Hematopoietic multipotent progenitor cell (in vitro differentiated cells): ENCODE measurements at regions not wholly inside any gene's neighbourhood (a gene's known extent, or its start where the extent isn't known, plus 50 kb on each side); places are given as distances from the start of the nearest gene placed in this dataset.

Experiments
- DNase-seq, 3 donors: peaks; one replicate each; pipeline ENCODE4 v3.0.0-alpha.2; 2011 to 2015; ENCODE audit warnings: low read depth in 2 of 3, low spot score in 2 of 3

GRCh38 chrX:22325096-22325495 lies 52.4 kb downstream of the CBLL2 start:
- peak in 1 of 3 donors; percentile 0 for DNase-seq

- DNase-seq: no peak
Observed at GRCh38 chrX:22329783-22330182, 57.1 kb downstream of the CBLL2 start.

DNA sequence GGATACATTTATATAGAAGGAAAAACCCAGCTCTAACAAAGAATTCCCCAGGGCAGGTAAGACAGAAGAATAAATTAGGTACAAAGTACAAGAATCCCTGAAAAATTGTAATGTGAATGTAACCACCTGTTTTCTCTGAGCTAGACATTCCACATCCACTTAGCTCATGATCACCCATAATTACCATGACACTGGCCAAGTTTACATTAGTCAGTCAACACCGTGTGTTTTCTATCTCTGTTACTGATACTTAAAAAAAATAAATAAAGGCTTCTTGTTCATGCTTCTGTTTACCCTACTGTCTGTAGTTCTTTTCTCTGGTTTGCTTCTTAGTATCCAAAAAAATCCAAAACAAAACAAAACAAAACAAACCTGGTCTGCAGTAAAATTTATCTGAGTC lies 66.0 kb downstream of the CBLL2 start:
- DNase-seq: no peak

GRCh38 chrX:22339459-22339858 lies 66.7 kb downstream of the CBLL2 start:
- no peak for DNase-seq

- no peak for DNase-seq
Observed at GRCh38 chrX:22340022-22340616, 67.4 kb downstream of the CBLL2 start.

DNA sequence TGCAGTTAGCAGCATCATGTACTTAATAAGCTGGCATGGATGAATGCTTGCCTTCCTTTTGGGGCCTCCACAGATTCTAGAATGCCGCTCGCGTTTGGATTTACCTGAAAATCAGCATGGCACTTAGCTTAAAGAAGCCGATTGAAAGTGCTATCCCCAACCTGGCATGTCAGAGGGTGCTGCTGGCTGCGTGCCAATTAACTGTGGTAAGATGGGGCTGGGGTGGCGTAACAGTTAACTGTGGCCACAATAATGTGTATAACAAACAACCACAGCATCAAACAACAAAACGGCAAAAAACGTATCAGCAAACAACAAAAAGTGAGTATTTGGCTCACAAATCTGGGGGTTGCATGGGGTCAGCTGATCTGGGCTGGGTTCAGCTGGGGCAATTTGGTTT lies 70.5 kb downstream of the CBLL2 start:
- DNase-seq: no peak

- no peak for DNase-seq
Observed at GRCh38 chrX:22345884-22346283, 73.2 kb downstream of the CBLL2 start.

- DNase-seq: no peak
Observed at GRCh38 chrX:22347491-22347890, 74.8 kb downstream of the CBLL2 start.

DNA sequence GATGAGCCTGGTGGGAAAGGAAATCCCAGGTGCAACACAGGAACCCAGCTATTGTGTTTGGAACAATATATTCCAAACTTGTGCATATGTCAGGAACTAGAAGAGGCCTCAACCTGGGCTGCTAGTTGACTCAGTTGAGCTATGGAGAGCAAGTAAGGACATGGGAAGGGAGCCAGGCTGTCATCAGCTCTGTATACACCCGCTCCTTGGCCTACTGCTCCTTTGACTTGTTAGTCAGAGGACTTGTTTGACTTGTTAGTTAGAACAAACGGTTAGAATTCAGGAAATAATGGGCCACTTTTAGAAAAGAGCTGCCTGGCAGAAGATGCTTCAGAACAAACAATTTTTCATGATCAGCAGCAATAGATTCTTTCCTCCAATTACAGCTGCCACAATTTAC lies 76.4 kb downstream of the CBLL2 start:
- DNase-seq: no peak

DNA sequence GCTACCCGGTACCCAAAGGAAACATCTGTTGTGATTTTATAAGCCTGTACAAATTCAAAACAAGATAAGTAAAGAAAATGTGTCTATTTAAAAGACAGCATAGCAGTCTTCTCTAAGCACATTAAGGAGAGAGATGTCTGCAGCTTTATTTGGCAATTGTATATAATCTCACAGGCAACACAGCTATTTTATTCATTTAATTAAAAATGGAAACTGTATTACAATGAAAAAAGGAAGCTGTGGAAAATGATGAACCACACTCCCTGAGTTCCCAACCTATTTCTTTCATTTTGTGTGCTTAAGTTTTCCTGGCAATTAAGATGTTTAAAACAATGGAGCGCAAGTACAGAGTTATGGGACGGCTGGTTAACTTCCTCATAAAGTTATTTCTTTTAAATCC lies 78.4 kb downstream of the CBLL2 start:
- DNase-seq: no peak

- no peak for DNase-seq
Observed at GRCh38 chrX:22351966-22352365, 79.3 kb downstream of the CBLL2 start.

DNA sequence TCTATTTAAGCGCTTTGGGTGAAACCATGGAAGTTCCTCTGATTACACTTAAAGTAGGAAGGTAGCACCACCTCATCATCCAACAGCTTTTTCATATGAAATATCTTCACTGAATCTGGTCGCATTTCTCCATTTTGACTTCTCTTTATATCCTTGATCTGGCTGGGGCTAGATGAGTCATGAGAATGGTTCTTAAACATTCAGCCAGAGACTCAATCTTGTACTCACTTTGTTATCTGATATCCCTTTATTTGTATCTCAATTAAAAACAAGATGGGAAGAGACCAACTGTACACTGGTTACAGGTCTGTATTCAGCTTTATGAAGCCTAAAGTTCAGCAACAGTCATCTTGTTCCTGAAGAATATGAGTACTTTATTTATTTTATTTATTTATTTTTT lies 84.9 kb downstream of the CBLL2 start:
- DNase-seq: no peak

- no peak for DNase-seq
Observed at GRCh38 chrX:22360129-22360528, 87.4 kb downstream of the CBLL2 start.

- no peak for DNase-seq
Observed at GRCh38 chrX:22365460-22365859, 92.7 kb downstream of the CBLL2 start.

DNA sequence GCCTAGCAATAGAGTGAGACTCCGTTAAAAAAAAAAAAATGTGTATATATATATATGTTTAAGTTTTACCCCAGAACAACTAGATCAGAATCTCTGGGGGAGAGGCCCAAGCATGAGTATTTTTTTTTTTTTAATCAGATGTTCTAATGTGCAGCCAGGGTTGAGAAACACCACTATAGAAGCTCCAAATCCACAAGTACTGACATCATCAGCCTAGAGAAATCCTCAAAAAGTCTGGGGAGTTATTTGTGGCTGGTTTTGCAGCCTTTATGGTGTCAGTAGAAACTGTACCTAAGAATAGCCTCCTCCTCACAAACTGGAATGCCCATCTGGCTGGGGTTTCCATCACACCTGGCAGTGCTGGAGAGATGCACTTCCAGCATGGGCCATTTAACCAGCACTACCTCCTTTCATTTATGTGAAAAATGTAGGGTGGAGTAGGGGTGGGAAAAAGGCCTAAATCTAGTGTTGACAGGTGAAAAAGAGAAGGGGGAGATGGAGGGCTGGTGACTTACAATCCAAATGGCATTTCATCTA lies 93.5 kb downstream of the CBLL2 start:
- no peak for DNase-seq

DNA sequence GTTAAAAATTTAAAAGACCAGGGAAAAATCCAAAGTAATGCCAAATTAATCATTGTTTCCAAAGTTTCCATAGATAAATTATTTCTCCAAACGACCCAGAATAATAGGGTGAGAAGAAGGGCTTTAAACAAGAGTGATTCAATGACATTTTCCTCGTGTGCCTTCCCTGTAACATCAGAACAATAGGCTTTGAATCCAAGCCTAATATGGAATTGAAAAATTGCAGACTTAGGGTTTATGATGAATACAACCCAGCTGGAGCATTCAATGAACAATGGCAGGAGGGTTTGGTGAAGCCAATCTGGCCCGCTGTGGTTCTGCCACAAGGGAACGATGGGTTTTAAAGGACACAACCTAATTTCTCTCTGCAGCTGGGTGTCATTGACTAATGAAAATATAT lies 94.2 kb downstream of the CBLL2 start:
- DNase-seq: no peak

DNA sequence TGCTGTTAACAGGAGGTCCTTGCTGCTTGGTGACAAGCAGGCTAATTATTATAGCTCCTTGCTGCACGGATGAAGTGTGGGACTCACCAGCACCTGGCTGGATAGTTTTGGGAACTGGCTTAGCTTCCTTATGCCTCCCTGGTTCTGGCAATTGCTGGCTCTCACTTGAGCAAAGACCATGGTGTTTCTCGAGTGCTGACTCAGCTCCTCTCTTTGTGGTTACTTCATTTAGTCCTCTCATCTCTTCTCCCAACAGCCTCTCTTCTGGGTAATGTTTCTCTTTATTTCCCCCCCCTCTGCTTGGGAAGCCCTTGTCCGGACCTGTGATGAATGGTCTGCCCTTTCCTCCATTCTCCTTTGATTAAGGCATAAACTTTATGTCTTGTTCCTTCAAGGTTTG lies 100.4 kb downstream of the CBLL2 start:
- no peak for DNase-seq

DNA sequence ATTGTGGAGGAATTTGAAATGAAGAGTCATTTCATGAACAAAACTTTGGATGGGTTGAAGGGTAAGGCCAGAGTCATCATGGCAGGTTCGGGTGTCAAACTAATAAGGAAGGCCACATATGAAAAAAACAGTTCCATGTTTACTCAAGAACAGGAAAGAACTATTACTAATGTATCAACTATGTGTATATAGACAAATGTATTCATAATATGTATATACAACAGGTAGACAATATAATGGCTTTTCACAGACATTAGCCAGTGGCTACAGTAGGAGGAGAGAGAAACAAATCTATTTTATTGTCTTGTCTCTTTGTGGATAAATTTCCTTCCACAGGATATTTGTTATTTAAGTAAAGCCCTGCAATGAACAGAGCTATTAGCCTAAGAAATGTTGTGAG lies 101.1 kb downstream of the CBLL2 start:
- DNase-seq: no peak

- DNase-seq: no peak
Observed at GRCh38 chrX:22376369-22376768, 103.7 kb downstream of the CBLL2 start.

DNA sequence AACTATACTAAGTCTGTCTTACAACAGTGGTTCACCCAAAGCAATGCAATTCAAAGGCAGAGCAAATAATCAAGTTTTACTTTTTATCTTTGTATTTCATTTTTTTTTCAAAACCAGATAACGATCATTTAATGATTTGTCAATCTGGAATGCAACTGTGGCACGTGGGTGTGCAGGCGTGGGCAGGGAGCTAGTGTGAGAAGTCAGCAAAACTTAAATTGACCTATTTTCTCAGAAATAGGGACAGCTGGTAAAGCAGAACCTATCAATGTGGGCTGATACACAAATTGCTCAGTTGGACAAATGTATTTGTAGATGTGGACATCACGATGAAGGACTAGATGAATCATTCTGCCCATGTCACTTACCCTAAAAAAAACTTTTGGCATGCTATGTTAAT lies 105.6 kb downstream of the CBLL2 start:
- DNase-seq: no peak

- no peak for DNase-seq
Observed at GRCh38 chrX:22383988-22384387, 111.3 kb downstream of the CBLL2 start.

DNA sequence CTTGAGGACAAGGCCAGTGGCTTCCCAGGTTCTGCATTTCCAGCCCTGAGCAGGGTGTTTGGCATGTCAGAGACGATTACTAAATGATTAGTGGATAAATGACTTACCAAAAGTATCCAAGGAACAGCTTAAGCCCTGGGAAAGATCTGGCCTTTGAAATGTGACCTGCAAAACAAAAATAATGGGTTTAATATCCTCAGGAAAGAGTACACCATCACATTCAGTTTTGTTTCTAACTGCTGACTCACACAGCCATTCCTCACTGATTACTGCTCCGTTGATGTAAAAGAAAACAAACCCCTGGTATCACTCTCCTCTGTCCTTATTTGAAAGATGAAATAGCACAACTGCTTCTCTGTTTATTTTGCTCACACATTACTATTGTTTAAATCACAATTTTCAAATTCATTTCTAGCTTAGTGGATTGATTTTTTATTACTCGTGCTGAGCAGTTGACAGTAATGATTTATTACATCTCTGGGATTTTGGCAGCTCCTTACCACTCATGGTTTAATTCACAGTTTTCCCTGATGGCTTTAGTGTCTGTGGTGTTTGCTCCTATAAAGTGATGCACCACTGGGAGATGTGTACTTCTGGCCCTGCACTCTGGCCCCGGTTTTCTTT lies 117.0 kb downstream of the CBLL2 start:
- no peak for DNase-seq
